GM18507 (cell line): ENCODE measurements at regions not wholly inside any gene's neighbourhood (a gene's known extent, or its start where the extent isn't known, plus 50 kb on each side); places are given as distances from the start of the nearest gene placed in this dataset.

ENCODE experiments used
- DNase-seq: peaks from one replicate; pipeline ENCODE4 v3.0.0; 2011; ENCODE audit warnings: low read depth; ENCODE audit not compliant: insufficient read length; ENCODE audit errors: extremely low spot score
- FAIRE-seq: peaks from 2 replicates; lab custom pipeline; 2011; peaks lifted over from hg19 to GRCh38; lab: Jason Lieb, UNC

- FAIRE-seq = no peak
- DNase-seq = no peak
Observed at GRCh38 chr22:48357961-48358360, 1469.7 kb downstream of the BRD1 start.

- FAIRE-seq = no peak
- DNase-seq = no peak
Observed at GRCh38 chr22:48357196-48357595, 1470.5 kb downstream of the BRD1 start.

DNA sequence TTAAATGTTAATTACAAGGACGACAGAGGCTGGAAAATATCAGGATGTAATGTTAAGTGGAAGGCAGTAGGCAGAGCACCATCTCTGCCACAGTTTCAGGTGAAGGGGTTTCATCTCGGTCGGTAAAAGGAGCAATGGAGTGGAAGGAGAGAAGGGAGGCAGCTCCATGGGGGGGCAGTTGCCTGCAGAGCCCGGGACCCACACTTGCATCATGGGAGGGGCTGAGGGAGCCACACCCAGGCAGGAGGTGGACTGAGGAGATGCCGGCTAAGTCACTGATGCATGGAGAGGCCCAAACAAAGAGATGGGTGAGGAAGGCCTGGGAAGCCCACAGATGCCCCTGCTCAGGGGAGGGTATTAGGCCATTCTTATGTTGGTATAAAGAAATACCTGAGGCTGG is 1470.9 kb downstream of the BRD1 start:
- DNase-seq (no peak), FAIRE-seq (no peak)

DNA sequence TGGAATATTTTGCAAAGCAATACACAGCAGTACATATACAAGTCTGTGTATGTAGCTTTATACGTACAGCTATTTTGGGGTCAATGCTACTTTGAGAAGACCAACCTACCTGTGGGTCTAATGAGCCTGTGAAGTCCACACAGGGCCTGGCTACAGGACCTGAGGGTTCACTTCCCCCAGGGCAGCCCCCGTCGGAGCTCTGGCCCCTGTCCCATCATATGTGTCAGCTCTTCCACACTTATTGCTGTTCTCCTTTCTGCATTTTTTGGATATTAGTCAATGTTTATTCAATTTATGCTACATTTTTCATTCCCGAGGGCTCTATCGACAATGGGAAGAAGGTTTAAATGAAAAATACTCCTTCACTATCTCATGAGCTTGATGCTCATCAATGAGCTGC is 1473.6 kb downstream of the BRD1 start:
- FAIRE-seq = no peak
- DNase-seq = no peak

DNA sequence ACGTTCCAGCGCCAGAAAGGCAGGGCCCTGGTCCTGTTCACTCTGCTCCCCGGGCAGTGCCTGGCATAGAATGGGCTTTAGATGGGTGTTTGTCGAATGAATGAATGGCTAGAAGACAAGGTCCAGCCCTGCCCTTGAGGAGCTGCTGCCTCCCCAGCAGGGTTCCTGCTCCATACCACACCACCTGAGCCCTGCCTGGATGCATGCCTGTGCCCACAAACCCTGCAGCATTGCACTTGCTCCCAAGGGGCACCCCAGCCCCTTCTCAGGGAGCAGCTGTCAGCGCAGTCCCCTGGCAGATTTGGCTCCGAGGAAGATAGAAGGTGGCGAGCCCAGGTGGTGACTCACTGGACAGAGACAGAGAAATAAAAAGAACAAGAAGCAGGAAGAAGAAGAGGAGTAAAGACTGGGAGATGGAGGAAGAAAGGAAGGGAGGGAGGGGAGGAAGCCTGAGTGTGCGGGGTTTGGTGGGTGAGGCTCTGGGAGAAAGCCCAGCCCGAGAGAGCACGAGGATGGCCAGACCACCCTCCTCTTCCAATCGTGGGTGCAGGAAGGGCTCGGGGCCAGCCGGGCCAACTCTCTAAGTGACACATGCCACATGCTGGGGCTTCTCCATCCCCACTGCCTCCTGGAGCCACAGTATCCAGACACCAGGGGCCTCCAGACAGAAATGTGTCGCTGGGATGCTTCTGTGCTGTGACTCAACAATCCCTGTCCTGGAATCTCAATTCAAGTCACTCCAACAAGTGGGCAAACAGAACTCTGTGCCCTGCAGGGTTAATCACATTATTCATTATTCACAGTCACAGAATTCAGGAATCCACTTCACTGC is 1474.3 kb downstream of the BRD1 start:
- no peak for DNase-seq
- no peak for FAIRE-seq

DNA sequence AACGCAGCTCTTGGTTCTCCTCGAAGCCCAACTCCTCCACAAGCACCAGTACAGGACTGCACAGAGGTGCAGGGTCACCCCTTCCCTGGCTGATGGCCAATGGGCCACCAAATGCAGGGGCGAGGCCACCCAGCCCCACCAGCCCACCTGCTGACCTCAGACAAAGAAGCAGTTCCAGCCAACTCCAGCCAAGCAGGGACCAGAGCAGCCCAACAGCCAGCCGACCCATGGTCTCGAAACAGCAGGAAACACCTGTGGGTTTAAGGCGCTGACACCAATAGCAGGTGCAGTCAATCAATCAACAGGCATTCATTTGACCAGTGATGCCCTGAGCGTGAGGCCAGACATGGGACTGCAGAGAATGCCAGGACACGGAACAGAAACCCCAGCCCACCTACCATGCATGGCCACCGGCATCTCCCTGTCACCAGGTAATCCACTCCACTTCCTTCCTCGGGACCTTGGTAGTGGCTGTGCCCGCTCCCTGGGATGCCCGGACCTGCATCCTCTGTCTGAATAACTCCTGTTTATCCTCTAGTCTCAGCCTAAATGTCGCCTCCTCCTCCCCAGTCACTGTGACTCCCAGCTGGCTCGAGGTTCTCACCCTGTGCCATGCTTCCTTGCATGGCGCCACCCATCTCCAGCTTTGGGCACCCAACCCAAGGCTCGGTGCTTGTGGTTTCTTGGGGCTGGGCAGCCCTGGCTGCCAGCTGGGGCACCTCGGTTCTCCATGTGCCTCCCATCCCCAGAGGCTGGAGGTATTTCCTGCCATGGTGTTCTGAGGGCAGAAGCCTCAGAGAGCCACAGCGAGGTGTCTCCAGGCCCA is 1475.4 kb downstream of the BRD1 start:
- FAIRE-seq = no peak
- DNase-seq = no peak

GRCh38 chr22:48351376-48352085 is 1476.1 kb downstream of the BRD1 start:
- FAIRE-seq = no peak
- no peak for DNase-seq

DNA sequence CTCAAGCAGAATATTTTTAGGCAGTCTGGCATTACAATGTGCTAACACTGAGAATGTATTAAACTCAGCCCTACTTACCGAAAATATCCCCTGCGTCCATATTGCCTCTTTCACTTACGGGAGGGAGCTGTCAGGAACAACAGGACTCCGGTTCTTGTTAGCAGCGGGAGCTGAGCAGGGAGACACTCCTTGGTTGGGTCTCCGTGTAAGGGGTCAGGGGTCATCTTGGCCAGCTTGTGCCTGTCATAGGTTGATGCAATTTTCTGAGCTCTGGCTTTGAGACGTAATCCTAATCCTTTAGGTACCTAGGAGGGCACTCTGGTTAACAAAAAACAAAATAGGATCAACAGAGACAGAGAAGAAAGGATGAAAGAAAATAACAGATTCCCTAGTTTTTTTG is 1477.2 kb downstream of the BRD1 start:
- DNase-seq (no peak), FAIRE-seq (no peak)

- DNase-seq = no peak
- FAIRE-seq = no peak
Observed at GRCh38 chr22:48348855-48349254, 1478.8 kb downstream of the BRD1 start.

GRCh38 chr22:48347311-48347710 is 1480.4 kb downstream of the BRD1 start:
- DNase-seq (no peak), FAIRE-seq (no peak)

DNA sequence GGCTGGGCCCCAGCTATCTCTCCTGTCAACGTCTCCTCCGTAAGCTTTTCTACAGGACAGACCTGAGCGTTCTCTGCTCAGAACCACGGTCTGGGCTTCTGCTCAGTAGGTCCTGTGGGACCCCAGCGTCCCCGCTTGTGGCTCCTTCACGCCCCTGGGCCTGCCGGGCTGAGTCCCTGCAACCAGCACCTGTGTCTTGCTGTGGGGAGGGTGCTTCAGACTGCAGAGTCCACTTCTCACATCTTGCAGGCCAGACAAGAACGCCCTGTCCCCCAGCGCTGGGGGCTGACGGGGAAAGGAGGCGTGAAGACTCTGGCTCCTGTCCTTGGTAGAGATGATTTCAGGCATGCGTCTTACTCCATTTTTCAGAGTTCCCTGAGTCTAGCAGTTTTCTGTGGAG is 1480.8 kb downstream of the BRD1 start:
- no peak for FAIRE-seq

DNA sequence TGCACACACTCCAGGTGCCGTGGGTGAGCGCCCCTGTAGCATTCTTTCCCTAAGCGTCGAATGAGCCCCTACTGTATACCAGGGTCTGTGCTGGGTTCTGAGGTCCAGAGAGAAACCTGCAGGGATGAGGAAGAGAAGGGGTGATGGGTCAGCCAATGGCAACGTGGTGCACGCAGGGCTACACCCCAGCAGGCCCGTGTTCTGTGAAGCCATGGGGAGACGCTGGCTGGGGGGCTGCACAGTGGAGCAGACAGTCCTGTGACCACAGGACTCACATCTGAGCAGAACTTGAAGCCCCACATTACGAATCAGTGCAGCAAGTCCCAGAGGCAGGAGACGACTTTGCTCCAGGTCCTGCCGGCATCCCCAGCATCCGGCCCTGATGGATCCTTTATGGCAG is 1481.4 kb downstream of the BRD1 start:
- no peak for FAIRE-seq
- no peak for DNase-seq

More for the DNA sequence above, 1480.8 kb downstream of the BRD1 start:
- no peak for DNase-seq

- FAIRE-seq = no peak
- DNase-seq = no peak
Observed at GRCh38 chr22:48345631-48346030, 1482.0 kb downstream of the BRD1 start.

DNA sequence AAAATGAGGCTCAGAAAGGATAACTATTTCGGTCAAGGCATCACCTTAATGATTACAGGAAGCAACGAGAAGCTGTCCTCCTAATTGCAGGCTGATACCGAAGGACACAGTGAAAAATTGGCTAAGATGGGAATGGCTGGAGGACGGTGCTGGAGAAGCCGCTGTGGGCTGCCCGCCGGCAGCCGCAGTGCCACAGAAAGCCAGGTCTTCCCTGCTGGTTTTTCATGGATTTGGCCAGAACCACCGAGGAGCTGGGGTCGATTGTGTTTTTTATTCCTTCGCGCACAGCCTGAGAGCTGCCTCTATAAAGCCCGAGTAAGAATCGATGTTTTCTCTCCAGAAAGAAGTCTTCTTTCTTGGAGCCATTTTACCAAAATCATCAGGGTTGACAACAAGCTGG is 1484.2 kb downstream of the BRD1 start:
- DNase-seq = no peak
- no peak for FAIRE-seq

- FAIRE-seq (no peak), DNase-seq (no peak)
Observed at GRCh38 chr22:48342732-48343131, 1484.9 kb downstream of the BRD1 start.

DNA sequence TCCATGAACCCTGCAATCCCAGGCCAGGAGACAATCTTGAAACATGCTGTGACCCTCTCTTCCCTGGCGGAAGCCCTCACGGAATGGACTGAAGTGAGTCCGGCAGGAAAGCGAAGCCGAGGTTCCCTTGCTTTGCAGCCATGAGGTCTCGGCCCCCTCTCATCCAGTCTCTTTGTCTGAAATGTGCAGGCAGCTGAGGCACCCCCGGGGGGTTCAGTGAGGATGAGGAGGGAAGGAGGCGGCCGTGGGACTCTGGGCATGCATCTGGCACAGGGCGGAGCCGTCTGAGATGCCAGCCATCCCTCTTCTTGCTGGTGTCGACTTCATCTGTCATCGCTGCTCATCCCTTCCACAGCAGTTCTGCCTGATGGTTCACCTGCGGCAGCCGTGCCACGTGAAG is 1485.7 kb downstream of the BRD1 start:
- no peak for FAIRE-seq
- no peak for DNase-seq

- DNase-seq = no peak
- FAIRE-seq = no peak
Observed at GRCh38 chr22:48340727-48341709, 1486.7 kb downstream of the BRD1 start.

DNA sequence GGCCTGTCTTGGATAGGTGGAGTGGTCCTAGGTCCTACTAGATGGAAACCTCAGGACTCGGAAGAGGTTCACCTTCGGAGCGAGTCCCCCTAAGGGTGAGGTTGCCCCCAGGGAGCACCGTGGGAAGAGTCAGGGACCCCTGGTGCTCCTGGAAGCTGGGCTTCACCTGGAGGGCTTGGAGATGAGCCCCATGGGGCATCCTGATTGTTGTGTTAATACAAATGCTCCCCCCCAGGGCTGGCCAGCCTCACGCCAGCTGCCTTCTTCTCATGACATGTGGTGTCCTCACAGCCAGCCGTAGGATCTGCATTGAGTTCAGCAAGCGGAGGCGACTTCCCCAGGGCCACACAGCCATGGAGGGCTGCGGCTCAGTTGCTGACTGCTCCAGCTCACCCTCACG is 1487.5 kb downstream of the BRD1 start:
- FAIRE-seq (no peak), DNase-seq (no peak)
